Body of pancreas (tissue), 4 donors: ENCODE measurements at regions not wholly inside any gene's neighbourhood (a gene's known extent, or its start where the extent isn't known, plus 50 kb on each side); places are given as distances from the start of the nearest gene placed in this dataset.

ENCODE experiments used
- POLR2A ChIP-seq, 3 donors: fragments of 450-650 bp; IDR thresholded peaks; one replicate each; pipeline ENCODE4 v1.6.1; 2016; ENCODE audit warnings: antibody characterized with exemption in 3 of 3, mild to moderate bottlenecking in 2 of 3
- TF ChIP-seq, protein P1 (sequence below), 7 experiments: fragments of 450-650 bp in 4 of 7; fragments of 200-600 bp in 3 of 7; sonication (generic) in 3 of 7; IDR thresholded peaks; one replicate each; pipeline ENCODE4 v1.5.1; 2016 to 2019; ENCODE audit warnings: antibody characterized with exemption in 7 of 7

DNA sequence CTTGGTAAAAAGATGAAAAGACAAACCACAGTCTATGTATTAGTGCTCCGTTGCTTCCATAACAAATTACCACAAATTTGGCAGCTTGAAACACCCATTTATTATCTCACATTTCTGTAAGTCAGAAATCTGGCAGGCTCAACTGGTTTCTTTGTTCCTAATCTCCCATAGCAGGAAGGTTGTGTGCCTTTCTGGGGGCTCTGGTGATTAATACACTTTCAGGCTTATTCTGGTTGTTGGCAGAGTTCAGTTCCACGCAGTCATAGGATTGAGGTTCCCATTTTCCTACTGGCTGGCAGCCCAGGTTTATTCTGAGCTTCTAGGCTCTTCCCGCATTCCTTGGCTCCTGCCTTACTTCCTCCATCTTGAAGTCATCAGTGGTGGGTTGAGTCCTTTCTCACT is 189.3 kb downstream of the ANAPC1 start:
- TF ChIP-seq, protein P1, sequence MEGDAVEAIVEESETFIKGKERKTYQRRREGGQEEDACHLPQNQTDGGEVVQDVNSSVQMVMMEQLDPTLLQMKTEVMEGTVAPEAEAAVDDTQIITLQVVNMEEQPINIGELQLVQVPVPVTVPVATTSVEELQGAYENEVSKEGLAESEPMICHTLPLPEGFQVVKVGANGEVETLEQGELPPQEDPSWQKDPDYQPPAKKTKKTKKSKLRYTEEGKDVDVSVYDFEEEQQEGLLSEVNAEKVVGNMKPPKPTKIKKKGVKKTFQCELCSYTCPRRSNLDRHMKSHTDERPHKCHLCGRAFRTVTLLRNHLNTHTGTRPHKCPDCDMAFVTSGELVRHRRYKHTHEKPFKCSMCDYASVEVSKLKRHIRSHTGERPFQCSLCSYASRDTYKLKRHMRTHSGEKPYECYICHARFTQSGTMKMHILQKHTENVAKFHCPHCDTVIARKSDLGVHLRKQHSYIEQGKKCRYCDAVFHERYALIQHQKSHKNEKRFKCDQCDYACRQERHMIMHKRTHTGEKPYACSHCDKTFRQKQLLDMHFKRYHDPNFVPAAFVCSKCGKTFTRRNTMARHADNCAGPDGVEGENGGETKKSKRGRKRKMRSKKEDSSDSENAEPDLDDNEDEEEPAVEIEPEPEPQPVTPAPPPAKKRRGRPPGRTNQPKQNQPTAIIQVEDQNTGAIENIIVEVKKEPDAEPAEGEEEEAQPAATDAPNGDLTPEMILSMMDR (IDR thresholded peaks at IDR 0.05) = no peak
- no peak for TF ChIP-seq POLR2A (IDR thresholded peaks at IDR 0.05)
